NCI-H2196 (cell line): ENCODE measurements at regions not wholly inside any gene's neighbourhood (a gene's known extent, or its start where the extent isn't known, plus 50 kb on each side); places are given as distances from the start of the nearest gene placed in this dataset.
"Not testable (repeated sequence)": the region's sequence is repeated elsewhere in the genome, so short reads cannot be mapped to it uniquely, and the experiment has no call there.

Source experiments
- DNase-seq: peaks from one replicate; lab custom pipeline; 2025; ENCODE audit not compliant: unreplicated experiment; lab: John Stamatoyannopoulos, UW

- no peak for DNase-seq
Measured at GRCh38 chr15:36161108-36161507, 418.3 kb upstream of the CDIN1 start.

GRCh38 chr15:36161771-36162212 is 417.6 kb upstream of the CDIN1 start:
- no peak for DNase-seq

GRCh38 chr15:36163983-36164382 is 415.4 kb upstream of the CDIN1 start:
- not testable (repeated sequence) for DNase-seq

DNA sequence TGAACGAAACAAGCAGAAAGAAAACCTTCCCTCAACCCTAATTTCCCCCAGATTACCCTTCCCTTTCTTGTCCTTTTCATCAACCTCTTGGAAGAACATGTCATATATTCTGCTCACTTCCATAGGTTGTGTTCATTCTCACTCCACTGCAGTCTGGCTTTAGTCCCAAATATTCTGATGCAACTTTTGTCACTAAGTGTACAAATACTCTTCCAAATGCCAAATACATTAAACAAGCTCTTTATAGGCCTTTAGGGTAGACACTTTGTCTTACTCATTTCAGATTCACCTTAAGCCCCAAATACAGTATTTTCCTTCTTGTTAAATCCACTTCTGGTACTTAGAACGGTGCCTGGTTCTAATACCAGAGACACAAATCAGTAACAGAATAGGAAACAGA is 406.5 kb upstream of the CDIN1 start:
- no peak for DNase-seq

- DNase-seq, result no peak
Measured at GRCh38 chr15:36175186-36175740, 404.2 kb upstream of the CDIN1 start.

DNA sequence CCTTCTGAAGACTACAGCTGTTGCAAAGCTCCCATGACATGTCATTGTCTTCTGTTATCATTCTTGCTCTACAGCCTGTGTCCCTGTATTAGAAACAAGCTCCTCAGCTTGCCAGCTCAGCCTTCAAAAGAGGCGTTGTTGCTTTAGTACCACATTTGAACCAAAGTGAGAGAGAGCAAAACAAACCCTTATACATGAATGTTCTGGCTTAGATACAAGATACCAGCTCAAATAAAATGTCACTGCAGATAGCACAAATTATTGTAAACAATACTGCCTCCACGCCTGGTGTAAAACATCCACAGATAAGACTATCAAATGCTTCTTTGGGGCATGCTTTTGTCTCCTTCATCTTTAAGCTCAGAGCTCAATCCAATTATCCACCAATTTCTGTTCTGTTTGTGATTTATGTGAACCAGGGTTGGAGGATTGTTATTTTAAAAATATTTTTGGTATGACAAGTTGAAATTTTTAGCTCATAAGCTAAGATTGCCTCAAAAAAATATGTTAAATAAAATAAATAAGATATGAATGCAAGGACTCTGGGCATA is 403.6 kb upstream of the CDIN1 start:
- no peak for DNase-seq

DNA sequence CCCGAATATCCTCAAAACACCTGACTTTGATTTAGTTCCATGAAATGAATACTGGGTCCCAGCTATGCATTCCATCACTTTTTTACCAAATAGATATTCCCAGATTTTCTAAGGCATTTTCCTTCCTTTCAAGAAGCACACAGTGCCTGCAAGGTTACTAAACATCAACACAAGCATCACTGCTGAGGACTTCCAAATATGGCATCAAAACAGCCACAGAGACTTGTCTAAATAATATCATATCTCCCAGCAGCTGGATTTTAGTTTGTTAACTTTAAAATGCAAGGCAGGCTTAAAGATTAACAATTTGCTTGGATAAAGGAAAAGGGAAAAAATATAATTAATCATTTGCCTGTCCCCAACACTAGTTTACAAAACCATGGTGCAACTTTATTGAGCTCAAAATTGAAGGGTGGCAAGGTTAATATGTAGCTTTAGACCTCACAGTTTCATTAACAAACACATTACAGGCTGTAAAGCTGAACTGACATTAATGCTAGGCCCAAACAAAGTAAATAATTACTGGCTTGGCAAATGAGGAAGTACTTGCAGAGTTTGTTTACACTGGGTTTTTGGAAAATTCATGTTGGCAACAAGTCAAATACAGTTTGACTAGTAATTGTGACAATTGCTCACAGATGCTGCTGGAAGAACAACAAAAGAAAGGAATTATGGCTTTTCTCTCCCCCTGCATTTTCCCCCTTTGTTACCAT is 401.7 kb upstream of the CDIN1 start:
- peak; percentile 55 for DNase-seq

DNA sequence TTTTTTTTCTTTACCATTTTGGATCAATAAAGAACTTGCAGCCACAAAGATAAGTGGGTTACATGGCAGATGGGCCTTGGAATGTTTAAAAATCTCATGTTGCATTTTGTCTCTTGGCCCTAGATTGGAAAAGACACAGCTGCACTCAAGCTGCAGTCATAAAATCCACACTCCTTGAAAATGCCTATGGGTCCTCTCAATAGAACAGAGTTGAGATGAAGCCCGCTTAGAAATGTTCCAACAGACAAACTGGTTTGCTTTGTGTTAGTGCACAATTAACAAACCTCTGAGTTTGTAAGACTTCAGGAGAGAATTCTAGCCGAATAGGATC is 401.2 kb upstream of the CDIN1 start:
- peak; percentile 22 for DNase-seq

- DNase-seq, result no peak
Measured at GRCh38 chr15:36183201-36183600, 396.2 kb upstream of the CDIN1 start.

- no peak for DNase-seq
Measured at GRCh38 chr15:36185438-36185837, 394.0 kb upstream of the CDIN1 start.

GRCh38 chr15:36185845-36186244 is 393.6 kb upstream of the CDIN1 start:
- DNase-seq, result no peak

DNA sequence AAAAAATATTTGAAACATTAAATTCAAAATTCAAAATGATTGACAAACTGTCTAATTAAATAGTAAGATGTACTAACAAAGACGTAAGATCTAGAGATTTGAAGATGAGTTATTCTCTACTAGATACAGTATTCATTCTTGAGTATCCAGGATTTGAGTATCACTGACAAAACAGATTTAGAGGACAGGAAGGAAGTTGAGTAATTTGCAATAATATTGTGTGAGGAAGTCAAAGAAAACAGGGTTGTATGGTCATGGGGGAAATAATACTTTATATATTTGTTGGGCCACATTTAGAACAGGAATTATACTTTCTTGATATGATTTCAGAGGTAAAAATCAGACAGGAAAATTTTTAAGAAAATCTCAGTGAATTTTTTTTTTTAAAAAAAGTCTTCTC is 393.1 kb upstream of the CDIN1 start:
- no peak for DNase-seq

DNA sequence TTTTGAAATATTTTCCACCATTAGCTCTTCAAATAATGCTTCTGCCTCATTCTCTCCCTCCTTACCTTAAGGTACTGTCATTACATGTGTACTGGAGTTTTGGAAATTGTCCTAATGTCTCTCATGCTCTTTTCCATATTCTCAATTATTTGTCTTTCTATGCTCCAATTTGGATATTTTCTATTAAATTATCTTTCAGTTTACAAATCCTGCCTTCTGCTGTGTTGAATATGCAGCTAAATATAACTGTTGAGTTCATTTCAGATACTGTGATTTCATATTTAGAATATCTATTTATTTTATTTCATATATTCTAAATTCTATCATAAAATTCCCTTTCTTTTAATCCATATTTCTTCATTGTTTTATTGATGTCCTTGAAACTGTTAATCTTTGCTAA is 388.0 kb upstream of the CDIN1 start:
- DNase-seq, result no peak

GRCh38 chr15:36195361-36196007 is 383.9 kb upstream of the CDIN1 start:
- DNase-seq, result not testable (repeated sequence)

GRCh38 chr15:36208868-36209582 is 370.4 kb upstream of the CDIN1 start:
- no peak for DNase-seq

- no peak for DNase-seq
Measured at GRCh38 chr15:36210426-36210825, 369.0 kb upstream of the CDIN1 start.

- DNase-seq, result no peak
Measured at GRCh38 chr15:36218322-36218721, 361.1 kb upstream of the CDIN1 start.

GRCh38 chr15:36218991-36219390 is 360.4 kb upstream of the CDIN1 start:
- DNase-seq, result no peak

DNA sequence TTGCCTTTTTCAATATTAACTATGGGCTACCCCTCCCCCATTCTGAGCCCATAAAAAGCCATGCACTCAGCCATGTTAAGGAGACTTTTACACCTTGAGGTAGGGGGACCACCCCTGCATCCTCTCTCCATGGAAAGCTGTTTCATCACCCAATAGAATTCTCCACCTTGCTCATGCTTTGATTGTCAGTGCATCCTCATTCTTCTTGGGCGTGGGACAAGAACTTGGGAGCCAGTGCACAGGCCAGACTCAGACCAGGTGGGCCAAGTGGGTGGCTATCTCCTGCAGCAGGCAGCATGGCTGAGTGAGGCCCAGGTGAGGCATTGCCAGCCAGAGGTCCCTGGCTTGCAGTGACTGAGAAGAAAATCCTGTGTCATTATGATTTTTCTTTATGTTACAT is 357.4 kb upstream of the CDIN1 start:
- DNase-seq, result no peak

- DNase-seq, result no peak
Measured at GRCh38 chr15:36230776-36231175, 348.6 kb upstream of the CDIN1 start.

GRCh38 chr15:36232491-36232890 is 346.9 kb upstream of the CDIN1 start:
- DNase-seq, result no peak

- DNase-seq, result no peak
Measured at GRCh38 chr15:36234743-36235142, 344.7 kb upstream of the CDIN1 start.
